HG03565 (cell line): ENCODE measurements at regions not wholly inside any gene's neighbourhood (a gene's known extent, or its start where the extent isn't known, plus 50 kb on each side); places are given as distances from the start of the nearest gene placed in this dataset.

Source experiments
- ATAC-seq: cut with Tn5 transposase; IDR thresholded peaks from one replicate; pipeline ENCODE4 v1.9.1; 2021; ENCODE audit warnings: mild to moderate bottlenecking, moderate library complexity; ENCODE audit not compliant: unreplicated experiment

GRCh38 chr3:15942936-15943335 lies 145.2 kb upstream of the ANKRD28 start:
- ATAC-seq: no peak

GRCh38 chr3:15948388-15948787 lies 150.6 kb upstream of the ANKRD28 start:
- no peak for ATAC-seq

GRCh38 chr3:15952543-15953175 lies 154.9 kb upstream of the ANKRD28 start:
- ATAC-seq: no peak

- no peak for ATAC-seq
Observed at GRCh38 chr3:15953841-15954240, 156.1 kb upstream of the ANKRD28 start.

- ATAC-seq: no peak
Observed at GRCh38 chr3:15955968-15956367, 158.2 kb upstream of the ANKRD28 start.

- ATAC-seq: no peak
Observed at GRCh38 chr3:15958692-15959433, 161.1 kb upstream of the ANKRD28 start.

GRCh38 chr3:15959434-15959811 lies 161.6 kb upstream of the ANKRD28 start:
- ATAC-seq: no peak

GRCh38 chr3:15964605-15965442 lies 167.0 kb upstream of the ANKRD28 start:
- no peak for ATAC-seq

GRCh38 chr3:15967577-15967976 lies 169.8 kb upstream of the ANKRD28 start:
- no peak for ATAC-seq

- ATAC-seq: no peak
Observed at GRCh38 chr3:15969874-15970640, 172.3 kb upstream of the ANKRD28 start.

- ATAC-seq: no peak
Observed at GRCh38 chr3:15973414-15973813, 175.6 kb upstream of the ANKRD28 start.

- no peak for ATAC-seq
Observed at GRCh38 chr3:15973940-15974339, 176.2 kb upstream of the ANKRD28 start.

GRCh38 chr3:15974647-15975046 lies 176.9 kb upstream of the ANKRD28 start:
- ATAC-seq: no peak

- ATAC-seq: no peak
Observed at GRCh38 chr3:15976524-15976923, 178.7 kb upstream of the ANKRD28 start.

GRCh38 chr3:15977090-15977489 lies 179.3 kb upstream of the ANKRD28 start:
- no peak for ATAC-seq

- no peak for ATAC-seq
Observed at GRCh38 chr3:15977598-15978232, 179.9 kb upstream of the ANKRD28 start.

GRCh38 chr3:15978801-15979200 lies 181.0 kb upstream of the ANKRD28 start:
- no peak for ATAC-seq

- no peak for ATAC-seq
Observed at GRCh38 chr3:15979495-15979894, 181.7 kb upstream of the ANKRD28 start.

GRCh38 chr3:15979900-15980299 lies 182.1 kb upstream of the ANKRD28 start:
- ATAC-seq: no peak

- ATAC-seq: no peak
Observed at GRCh38 chr3:15982243-15982642, 184.5 kb upstream of the ANKRD28 start.
